ENCODE measurements at regions not wholly inside any gene's neighbourhood (a gene's known extent, or its start where the extent isn't known, plus 50 kb on each side); places are given as distances from the start of the nearest gene placed in this dataset.

GRCh38 chr4:108398316-108398715, 222.1 kb upstream of the RPL34 start:
- no peak for DNase-seq

- no peak for DNase-seq
Observed at GRCh38 chr4:108397850-108398249, 222.5 kb upstream of the RPL34 start.

GRCh38 chr4:108396900-108397497, 223.4 kb upstream of the RPL34 start:
- DNase-seq: no peak

GRCh38 chr4:108395786-108396185, 224.6 kb upstream of the RPL34 start:
- no peak for DNase-seq

GRCh38 chr4:108393890-108394472, 225.2 kb upstream of the LEF1 start:
- DNase-seq: no peak

- DNase-seq: no peak
Observed at GRCh38 chr4:108391701-108392455, 223.1 kb upstream of the LEF1 start.

- DNase-seq: no peak
Observed at GRCh38 chr4:108385076-108385475, 216.3 kb upstream of the LEF1 start.

- no peak for DNase-seq
Observed at GRCh38 chr4:108384544-108384943, 215.8 kb upstream of the LEF1 start.

GRCh38 chr4:108383157-108383556, 214.4 kb upstream of the LEF1 start:
- DNase-seq: no peak

GRCh38 chr4:108382751-108383150, 214.0 kb upstream of the LEF1 start:
- no peak for DNase-seq

GRCh38 chr4:108378164-108378563, 209.4 kb upstream of the LEF1 start:
- DNase-seq: no peak

GRCh38 chr4:108377021-108377420, 208.3 kb upstream of the LEF1 start:
- DNase-seq: no peak

- no peak for DNase-seq
Observed at GRCh38 chr4:108375434-108375833, 206.7 kb upstream of the LEF1 start.

- DNase-seq: no peak
Observed at GRCh38 chr4:108372681-108373080, 203.9 kb upstream of the LEF1 start.

GRCh38 chr4:108371282-108371681, 202.6 kb upstream of the LEF1 start:
- DNase-seq: no peak

GRCh38 chr4:108370291-108371141, 201.8 kb upstream of the LEF1 start:
- no peak for DNase-seq

GRCh38 chr4:108369035-108369655, 200.4 kb upstream of the LEF1 start:
- no peak for DNase-seq

- DNase-seq: no peak
Observed at GRCh38 chr4:108367751-108368150, 199.0 kb upstream of the LEF1 start.

- DNase-seq: no peak
Observed at GRCh38 chr4:108366716-108367115, 198.0 kb upstream of the LEF1 start.

- DNase-seq: no peak
Observed at GRCh38 chr4:108365551-108365950, 196.8 kb upstream of the LEF1 start.

- DNase-seq: no peak
Observed at GRCh38 chr4:108361886-108362285, 193.2 kb upstream of the LEF1 start.

GRCh38 chr4:108361446-108361820, 192.7 kb upstream of the LEF1 start:
- peak; percentile 2 for DNase-seq
